ENCODE measurements at regions not wholly inside any gene's neighbourhood (a gene's known extent, or its start where the extent isn't known, plus 50 kb on each side); places are given as distances from the start of the nearest gene placed in this dataset.

DNA sequence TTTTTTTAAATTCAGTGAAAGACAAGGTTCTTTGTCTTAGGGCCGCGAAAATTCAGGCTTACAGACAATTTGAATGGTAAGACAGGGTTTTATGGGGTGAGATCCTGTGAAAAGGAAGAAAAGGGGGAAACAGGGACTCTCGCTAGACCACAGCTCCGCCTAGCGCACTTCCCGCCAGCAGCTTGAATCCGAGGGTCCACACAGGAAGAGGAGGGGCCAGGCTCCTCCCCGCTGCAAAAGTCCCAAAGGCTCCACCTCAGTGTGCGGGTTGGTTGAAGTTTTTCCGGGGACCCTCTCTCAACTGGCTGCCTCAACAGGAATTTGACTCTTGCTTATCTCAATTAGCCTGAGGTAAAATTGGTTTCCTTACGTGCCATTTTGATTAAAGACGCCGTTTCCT, 950.9 kb upstream of the CNTN5 start:
- H3K4me3 ChIP-seq (ENCODE audit: low read length): no peak overlapping the region
- no peaks in the 10 kb centered on the region for H3K9me3 ChIP-seq (ENCODE audit: control insufficient read depth, low read depth, low read length)
- WGBS (ENCODE audit: insufficient coverage, low lambda C conversion rate): 100% methylated on average over 1 of the region's 13 CpGs
- DNase-seq: no peak
- no peaks in the 10 kb centered on the region for H3K4me1 ChIP-seq (ENCODE audit: control insufficient read depth, insufficient read depth, low read length)
- H3K36me3 ChIP-seq (ENCODE audit: control insufficient read depth, insufficient read depth, low read length): no peaks in the 10 kb centered on the region
- H3K27ac ChIP-seq (ENCODE audit: low read length): no peak overlapping the region
- no peaks in the 10 kb centered on the region for H3K27me3 ChIP-seq (ENCODE audit: control insufficient read depth, insufficient read depth, low read length)

DNA sequence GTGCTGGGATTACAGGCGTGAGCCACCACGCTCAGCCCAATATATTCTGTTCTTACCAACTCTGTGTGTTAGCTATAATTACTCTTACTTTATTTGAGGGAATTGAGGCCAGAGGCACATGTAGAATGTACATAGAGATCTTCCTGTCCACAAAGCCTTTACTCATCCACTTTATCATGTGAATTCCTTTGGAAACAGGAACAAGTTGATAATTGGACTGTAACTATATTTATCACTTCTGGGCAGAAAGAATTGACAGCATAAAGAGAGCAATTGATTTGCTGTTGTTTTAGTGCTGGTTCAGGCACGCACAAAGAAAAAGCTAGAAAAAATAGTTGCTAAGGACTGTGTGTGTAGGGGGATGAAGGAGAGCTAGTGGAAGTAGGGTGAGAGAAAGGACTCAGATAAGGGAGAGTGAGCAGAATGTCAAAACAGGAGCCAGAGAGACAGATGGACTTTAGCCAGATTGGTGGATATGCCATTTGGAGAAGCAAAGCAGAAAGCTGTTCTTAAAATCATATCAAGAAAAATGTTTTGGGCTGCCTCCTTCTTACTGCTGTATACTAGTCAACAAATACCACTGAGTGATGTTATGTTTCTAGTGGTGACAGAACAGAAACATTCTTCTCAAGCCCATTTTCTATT, 929.8 kb upstream of the CNTN5 start:
- no peaks in the 10 kb centered on the region for H3K36me3 ChIP-seq (ENCODE audit: control insufficient read depth, insufficient read depth, low read length)
- DNase-seq: no peak
- no peaks in the 10 kb centered on the region for H3K4me1 ChIP-seq (ENCODE audit: control insufficient read depth, insufficient read depth, low read length)
- H3K27me3 ChIP-seq (ENCODE audit: control insufficient read depth, insufficient read depth, low read length): no peaks in the 10 kb centered on the region
- H3K4me3 ChIP-seq (ENCODE audit: low read length): no peak overlapping the region
- 73% methylated on average over 2 of the region's 3 CpGs for WGBS (ENCODE audit: insufficient coverage, low lambda C conversion rate)
- no peak overlapping the region for H3K27ac ChIP-seq (ENCODE audit: low read length)
- H3K9me3 ChIP-seq (ENCODE audit: control insufficient read depth, low read depth, low read length): no peaks in the 10 kb centered on the region

GRCh38 chr11:98099371-98099770, 921.4 kb upstream of the CNTN5 start:
- no peak overlapping the region for H3K4me3 ChIP-seq (ENCODE audit: low read length)
- no peaks in the 10 kb centered on the region for H3K9me3 ChIP-seq (ENCODE audit: control insufficient read depth, low read depth, low read length)
- H3K27ac ChIP-seq (ENCODE audit: low read length): no peak overlapping the region
- no peaks in the 10 kb centered on the region for H3K27me3 ChIP-seq (ENCODE audit: control insufficient read depth, insufficient read depth, low read length)
- no CpG with 5 or more reads among the region's 1 CpG for WGBS (ENCODE audit: insufficient coverage, low lambda C conversion rate)
- H3K4me1 ChIP-seq (ENCODE audit: control insufficient read depth, insufficient read depth, low read length): no peaks in the 10 kb centered on the region
- H3K36me3 ChIP-seq (ENCODE audit: control insufficient read depth, insufficient read depth, low read length): no peaks in the 10 kb centered on the region
- no peak for DNase-seq

- no peaks in the 10 kb centered on the region for H3K9me3 ChIP-seq (ENCODE audit: control insufficient read depth, low read depth, low read length)
- no peak overlapping the region for H3K27ac ChIP-seq (ENCODE audit: low read length)
- no peak for DNase-seq
- no peaks in the 10 kb centered on the region for H3K36me3 ChIP-seq (ENCODE audit: control insufficient read depth, insufficient read depth, low read length)
- no peak overlapping the region for H3K4me3 ChIP-seq (ENCODE audit: low read length)
- no CpG with 5 or more reads among the region's 2 CpGs for WGBS (ENCODE audit: insufficient coverage, low lambda C conversion rate)
- H3K27me3 ChIP-seq (ENCODE audit: control insufficient read depth, insufficient read depth, low read length): no peaks in the 10 kb centered on the region
- no peaks in the 10 kb centered on the region for H3K4me1 ChIP-seq (ENCODE audit: control insufficient read depth, insufficient read depth, low read length)
These were observed 920.1 kb upstream of the CNTN5 start for GRCh38 chr11:98100689-98101088.

GRCh38 chr11:98101329-98101728, 919.4 kb upstream of the CNTN5 start:
- Histone ChIP-seq H3K27me3 (ENCODE audit: control insufficient read depth, insufficient read depth, low read length) (no peaks in the 10 kb centered on the region), H3K27ac (ENCODE audit: low read length) (no peak overlapping the region), H3K9me3 (ENCODE audit: control insufficient read depth, low read depth, low read length) (no peaks in the 10 kb centered on the region), H3K4me3 (ENCODE audit: low read length) (no peak overlapping the region), H3K36me3 (ENCODE audit: control insufficient read depth, insufficient read depth, low read length) (no peaks in the 10 kb centered on the region), H3K4me1 (ENCODE audit: control insufficient read depth, insufficient read depth, low read length) (no peaks in the 10 kb centered on the region)
- WGBS (ENCODE audit: insufficient coverage, low lambda C conversion rate): 100% methylated on average over 1 of the region's 1 CpG
- DNase-seq: no peak

DNA sequence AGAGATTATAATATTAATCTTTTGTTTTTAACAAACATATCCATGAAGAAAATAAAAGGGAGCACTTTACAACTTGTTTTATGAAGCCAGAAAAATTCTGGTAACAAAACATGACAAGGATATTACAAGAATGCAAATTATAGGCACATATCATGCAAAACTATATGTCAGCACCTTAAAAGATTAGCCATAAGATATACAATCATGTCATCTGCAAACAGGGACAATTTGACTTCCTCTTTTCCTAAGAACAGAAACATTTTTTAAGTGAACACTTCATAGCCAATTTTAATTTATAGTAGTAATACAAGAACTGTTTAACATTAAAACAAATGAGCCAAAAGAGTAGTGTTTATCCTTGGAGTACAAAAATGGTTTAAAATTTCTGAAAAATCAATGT, 916.5 kb upstream of the CNTN5 start:
- Histone ChIP-seq H3K36me3 (ENCODE audit: control insufficient read depth, insufficient read depth, low read length) (no peaks in the 10 kb centered on the region), H3K9me3 (ENCODE audit: control insufficient read depth, low read depth, low read length) (no peaks in the 10 kb centered on the region), H3K27me3 (ENCODE audit: control insufficient read depth, insufficient read depth, low read length) (no peaks in the 10 kb centered on the region), H3K27ac (ENCODE audit: low read length) (no peak overlapping the region), H3K4me3 (ENCODE audit: low read length) (no peak overlapping the region), H3K4me1 (ENCODE audit: control insufficient read depth, insufficient read depth, low read length) (no peaks in the 10 kb centered on the region)
- no peak for DNase-seq

GRCh38 chr11:98107736-98108135, 913.0 kb upstream of the CNTN5 start:
- H3K4me3 ChIP-seq (ENCODE audit: low read length): no peak overlapping the region
- no peaks in the 10 kb centered on the region for H3K27me3 ChIP-seq (ENCODE audit: control insufficient read depth, insufficient read depth, low read length)
- H3K36me3 ChIP-seq (ENCODE audit: control insufficient read depth, insufficient read depth, low read length): no peaks in the 10 kb centered on the region
- H3K9me3 ChIP-seq (ENCODE audit: control insufficient read depth, low read depth, low read length): no peaks in the 10 kb centered on the region
- H3K4me1 ChIP-seq (ENCODE audit: control insufficient read depth, insufficient read depth, low read length): no peaks in the 10 kb centered on the region
- DNase-seq: no peak
- 28% methylated on average over 2 of the region's 2 CpGs for WGBS (ENCODE audit: insufficient coverage, low lambda C conversion rate)
- H3K27ac ChIP-seq (ENCODE audit: low read length): no peak overlapping the region

- WGBS (ENCODE audit: insufficient coverage, low lambda C conversion rate): 100% methylated on average over 3 of the region's 5 CpGs
- Histone ChIP-seq H3K36me3 (ENCODE audit: control insufficient read depth, insufficient read depth, low read length) (no peaks in the 10 kb centered on the region), H3K27me3 (ENCODE audit: control insufficient read depth, insufficient read depth, low read length) (no peaks in the 10 kb centered on the region), H3K4me1 (ENCODE audit: control insufficient read depth, insufficient read depth, low read length) (no peaks in the 10 kb centered on the region), H3K4me3 (ENCODE audit: low read length) (no peak overlapping the region), H3K27ac (ENCODE audit: low read length) (no peak overlapping the region), H3K9me3 (ENCODE audit: control insufficient read depth, low read depth, low read length) (no peaks in the 10 kb centered on the region)
- DNase-seq: no peak
These were observed 910.7 kb upstream of the CNTN5 start for GRCh38 chr11:98110030-98110429.

GRCh38 chr11:98115873-98116272, 904.9 kb upstream of the CNTN5 start:
- Histone ChIP-seq H3K27ac (ENCODE audit: low read length) (no peak overlapping the region), H3K9me3 (ENCODE audit: control insufficient read depth, low read depth, low read length) (no peaks in the 10 kb centered on the region), H3K36me3 (ENCODE audit: control insufficient read depth, insufficient read depth, low read length) (no peaks in the 10 kb centered on the region), H3K27me3 (ENCODE audit: control insufficient read depth, insufficient read depth, low read length) (no peaks in the 10 kb centered on the region), H3K4me1 (ENCODE audit: control insufficient read depth, insufficient read depth, low read length) (no peaks in the 10 kb centered on the region), H3K4me3 (ENCODE audit: low read length) (no peak overlapping the region)
- no peak for DNase-seq
- no CpG with 5 or more reads among the region's 1 CpG for WGBS (ENCODE audit: insufficient coverage, low lambda C conversion rate)

DNA sequence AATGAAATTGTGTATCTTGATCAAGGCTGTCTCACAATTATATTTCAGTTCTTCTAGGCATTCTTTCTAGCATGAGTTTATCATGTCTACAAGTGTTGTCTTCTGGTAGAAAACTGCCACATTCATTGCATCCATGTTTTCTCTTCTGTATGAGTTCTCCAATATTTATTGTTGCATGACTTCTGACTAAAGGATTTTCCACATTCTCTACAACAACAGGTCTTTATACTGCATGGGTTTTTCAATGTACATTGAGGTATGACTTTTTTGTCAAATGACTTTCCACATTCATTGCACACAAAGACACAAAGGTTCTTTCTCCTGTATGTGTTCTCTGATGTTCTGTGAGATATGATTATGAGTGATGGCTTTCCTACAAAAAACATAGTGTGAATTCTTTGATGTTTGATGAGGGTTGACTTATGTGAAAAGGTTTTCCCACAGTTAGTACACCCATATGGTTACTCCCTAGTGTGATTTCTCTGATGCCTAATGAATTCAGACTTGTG, 890.6 kb upstream of the CNTN5 start:
- H3K27ac ChIP-seq (ENCODE audit: low read length): no peak overlapping the region
- no peaks in the 10 kb centered on the region for H3K4me1 ChIP-seq (ENCODE audit: control insufficient read depth, insufficient read depth, low read length)
- H3K36me3 ChIP-seq (ENCODE audit: control insufficient read depth, insufficient read depth, low read length): no peaks in the 10 kb centered on the region
- H3K4me3 ChIP-seq (ENCODE audit: low read length): no peak overlapping the region
- DNase-seq: no peak
- no peaks in the 10 kb centered on the region for H3K27me3 ChIP-seq (ENCODE audit: control insufficient read depth, insufficient read depth, low read length)
- no peaks in the 10 kb centered on the region for H3K9me3 ChIP-seq (ENCODE audit: control insufficient read depth, low read depth, low read length)

GRCh38 chr11:98136357-98136756, 884.4 kb upstream of the CNTN5 start:
- WGBS (ENCODE audit: insufficient coverage, low lambda C conversion rate): no CpG with 5 or more reads among the region's 1 CpG
- Histone ChIP-seq H3K9me3 (ENCODE audit: control insufficient read depth, low read depth, low read length) (peaks cover 3% of the 10 kb centered on the region), H3K27me3 (ENCODE audit: control insufficient read depth, insufficient read depth, low read length) (no peaks in the 10 kb centered on the region), H3K4me1 (ENCODE audit: control insufficient read depth, insufficient read depth, low read length) (no peaks in the 10 kb centered on the region), H3K36me3 (ENCODE audit: control insufficient read depth, insufficient read depth, low read length) (no peaks in the 10 kb centered on the region), H3K4me3 (ENCODE audit: low read length) (no peak overlapping the region), H3K27ac (ENCODE audit: low read length) (no peak overlapping the region)
- DNase-seq: no peak

All from large intestine (tissue), 3 donors.